ENCODE measurements at regions not wholly inside any gene's neighbourhood (a gene's known extent, or its start where the extent isn't known, plus 50 kb on each side); places are given as distances from the start of the nearest gene placed in this dataset.

DNA sequence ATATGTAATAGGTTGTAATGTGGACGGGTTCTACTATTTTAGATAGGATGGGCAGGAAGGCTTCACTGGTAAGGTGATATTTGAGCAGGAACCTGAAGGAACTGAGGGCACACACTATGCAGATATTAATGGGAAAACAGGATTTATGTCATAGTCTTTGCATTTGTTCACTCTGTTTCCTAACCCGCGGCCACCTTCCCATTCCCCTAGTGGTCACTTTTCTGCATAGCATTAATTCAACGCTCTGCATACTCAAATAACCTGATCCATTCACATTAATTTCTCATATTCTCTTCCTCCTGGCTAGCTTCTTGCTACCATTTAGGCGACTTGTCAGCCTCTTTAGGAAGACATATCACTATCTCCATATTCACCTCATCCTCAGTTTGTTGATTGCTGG lies 61.5 kb downstream of the GSPT2 start:
- intact Hi-C loops (cut with DNase I, micrococcal nuclease) = loop anchor here in 1 of 2 experiments (5.0 to 10.0 kb wide), 2 partner anchors 162 to 460 kb away; no protein-coding TSS in a partner anchor
- Mint-ChIP-seq H3K4me3 (no peak overlapping the region), H3K27ac (no peak overlapping the region), H3K27me3 (no peaks in the 10 kb centered on the region), H3K36me3 (ENCODE audit: low read depth) (peaks cover 18% of the 10 kb centered on the region), H3K4me1 (ENCODE audit: low read depth) (peaks cover 32% of the 10 kb centered on the region), H3K9me3 (no peaks in the 10 kb centered on the region)
- H3K9me3 ChIP-seq (ENCODE audit: control insufficient read depth in 1 of 2, insufficient read depth in 1 of 2, low read length in 2 of 2) = no peaks in the 10 kb centered on the region
- H3K27ac ChIP-seq (ENCODE audit: low read depth in 1 of 2, low read length in 2 of 2) = no peak overlapping the region
- CTCF ChIA-PET = no interaction called here
- ATAC-seq (ENCODE audit: poor library complexity) = no peak
- no peak overlapping the region for H3K4me3 ChIP-seq (ENCODE audit: low read length)
- peak in 1 of 14 experiments; percentile 1 for DNase-seq
- TF ChIP-seq, protein P1, sequence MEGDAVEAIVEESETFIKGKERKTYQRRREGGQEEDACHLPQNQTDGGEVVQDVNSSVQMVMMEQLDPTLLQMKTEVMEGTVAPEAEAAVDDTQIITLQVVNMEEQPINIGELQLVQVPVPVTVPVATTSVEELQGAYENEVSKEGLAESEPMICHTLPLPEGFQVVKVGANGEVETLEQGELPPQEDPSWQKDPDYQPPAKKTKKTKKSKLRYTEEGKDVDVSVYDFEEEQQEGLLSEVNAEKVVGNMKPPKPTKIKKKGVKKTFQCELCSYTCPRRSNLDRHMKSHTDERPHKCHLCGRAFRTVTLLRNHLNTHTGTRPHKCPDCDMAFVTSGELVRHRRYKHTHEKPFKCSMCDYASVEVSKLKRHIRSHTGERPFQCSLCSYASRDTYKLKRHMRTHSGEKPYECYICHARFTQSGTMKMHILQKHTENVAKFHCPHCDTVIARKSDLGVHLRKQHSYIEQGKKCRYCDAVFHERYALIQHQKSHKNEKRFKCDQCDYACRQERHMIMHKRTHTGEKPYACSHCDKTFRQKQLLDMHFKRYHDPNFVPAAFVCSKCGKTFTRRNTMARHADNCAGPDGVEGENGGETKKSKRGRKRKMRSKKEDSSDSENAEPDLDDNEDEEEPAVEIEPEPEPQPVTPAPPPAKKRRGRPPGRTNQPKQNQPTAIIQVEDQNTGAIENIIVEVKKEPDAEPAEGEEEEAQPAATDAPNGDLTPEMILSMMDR (IDR thresholded peaks at IDR 0.05) = no peak
- H3K36me3 ChIP-seq (ENCODE audit: insufficient read depth, low read length) = peaks cover 5% of the 10 kb centered on the region
- H3K4me1 ChIP-seq (ENCODE audit: insufficient read depth, low read length) = peaks cover 2% of the 10 kb centered on the region
- H3K27me3 ChIP-seq (ENCODE audit: control insufficient read depth in 1 of 2, insufficient read depth in 2 of 2, low read length in 2 of 2) = no peaks in the 10 kb centered on the region
- POLR2A ChIA-PET = no interaction called here

DNA sequence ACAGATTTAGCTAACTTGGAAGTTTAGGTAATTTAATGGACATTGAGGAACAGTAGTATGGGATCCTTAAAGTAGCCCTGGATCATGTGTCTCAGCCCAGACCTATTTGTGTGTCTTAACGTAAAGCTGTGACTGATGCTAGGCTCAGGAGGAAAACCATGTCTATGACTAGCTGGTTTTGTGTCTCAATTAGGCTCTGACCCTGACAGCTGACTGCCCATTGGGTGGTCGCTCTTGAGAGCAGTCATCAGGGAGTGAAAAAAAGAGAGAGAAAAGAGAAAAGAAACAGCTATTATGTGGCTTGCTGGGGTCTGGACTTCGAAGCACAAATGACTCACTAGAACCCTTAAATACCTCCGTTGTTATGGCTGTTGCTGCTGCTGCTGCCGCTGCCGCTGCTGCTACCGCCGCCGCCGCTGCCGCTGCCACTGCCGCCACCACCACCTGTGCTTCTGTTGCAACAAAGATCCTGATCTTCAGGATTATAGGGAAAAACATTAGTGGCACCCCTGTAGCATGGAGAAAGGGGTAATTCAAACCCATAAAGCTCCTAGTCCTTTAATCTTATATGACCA lies 70.7 kb downstream of the GSPT2 start:
- no peaks in the 10 kb centered on the region for H3K27me3 Mint-ChIP-seq
- CTCF ChIA-PET = no interaction called here
- Histone ChIP-seq H3K4me3 (ENCODE audit: low read length) (no peak overlapping the region), H3K27ac (ENCODE audit: low read depth in 1 of 2, low read length in 2 of 2) (no peak overlapping the region), H3K27me3 (ENCODE audit: control insufficient read depth in 1 of 2, insufficient read depth in 2 of 2, low read length in 2 of 2) (no peaks in the 10 kb centered on the region), H3K4me1 (ENCODE audit: insufficient read depth, low read length) (no peaks in the 10 kb centered on the region), H3K9me3 (ENCODE audit: control insufficient read depth in 1 of 2, insufficient read depth in 1 of 2, low read length in 2 of 2) (no peaks in the 10 kb centered on the region), H3K36me3 (ENCODE audit: insufficient read depth, low read length) (peaks cover 4% of the 10 kb centered on the region)
- no peak overlapping the region for H3K27ac Mint-ChIP-seq
- no peak overlapping the region for H3K4me3 Mint-ChIP-seq
- ATAC-seq (ENCODE audit: poor library complexity) = no peak
- intact Hi-C loops (cut with DNase I, micrococcal nuclease) = no loop called here
- POLR2A ChIA-PET = no interaction called here
- no peaks in the 10 kb centered on the region for H3K9me3 Mint-ChIP-seq
- TF ChIP-seq, protein P1 (IDR thresholded peaks at IDR 0.05) = no peak
- no peak for DNase-seq
- peaks cover 43% of the 10 kb centered on the region for H3K4me1 Mint-ChIP-seq (ENCODE audit: low read depth)
- peaks cover 42% of the 10 kb centered on the region for H3K36me3 Mint-ChIP-seq (ENCODE audit: low read depth)

DNA sequence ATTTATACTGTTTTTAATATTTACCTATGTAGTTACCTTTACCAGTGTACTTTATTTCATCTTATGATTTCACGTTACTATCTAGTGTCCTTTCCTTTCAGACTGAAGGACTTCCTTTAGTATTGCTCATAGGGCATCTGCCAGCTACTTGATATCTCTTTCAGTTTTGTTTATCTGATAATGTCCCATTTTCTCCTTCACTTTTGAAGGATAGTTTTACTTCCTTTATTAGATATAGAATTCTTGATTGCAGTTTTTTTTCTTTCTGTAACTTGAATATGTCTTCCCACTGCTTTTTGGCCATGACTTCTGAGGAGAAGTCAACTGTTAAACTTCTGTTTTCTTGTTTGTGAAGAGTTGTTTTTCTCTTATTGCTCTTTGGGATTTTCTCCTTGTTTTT lies 69.4 kb upstream of the MAGED1 start:
- Mint-ChIP-seq H3K27me3 (no peaks in the 10 kb centered on the region), H3K36me3 (ENCODE audit: low read depth) (peaks cover 34% of the 10 kb centered on the region), H3K4me3 (no peak overlapping the region), H3K27ac (no peak overlapping the region), H3K9me3 (no peaks in the 10 kb centered on the region), H3K4me1 (ENCODE audit: low read depth) (peaks cover 78% of the 10 kb centered on the region)
- Histone ChIP-seq H3K27me3 (ENCODE audit: control insufficient read depth in 1 of 2, insufficient read depth in 2 of 2, low read length in 2 of 2) (no peaks in the 10 kb centered on the region), H3K4me1 (ENCODE audit: insufficient read depth, low read length) (no peaks in the 10 kb centered on the region), H3K27ac (ENCODE audit: low read depth in 1 of 2, low read length in 2 of 2) (no peak overlapping the region), H3K4me3 (ENCODE audit: low read length) (no peak overlapping the region), H3K36me3 (ENCODE audit: insufficient read depth, low read length) (no peaks in the 10 kb centered on the region), H3K9me3 (ENCODE audit: control insufficient read depth in 1 of 2, insufficient read depth in 1 of 2, low read length in 2 of 2) (no peaks in the 10 kb centered on the region)
- ChIA-PET POLR2A (interaction anchor here (0.7 kb wide), 1 partner anchor 470 kb away, joined by 3 read pairs; no protein-coding TSS in a partner anchor), CTCF (no interaction called here)
- intact Hi-C loops (cut with DNase I, micrococcal nuclease) = no loop called here
- DNase-seq (no peak), ATAC-seq (ENCODE audit: poor library complexity) (no peak)
- TF ChIP-seq, protein P1 (IDR thresholded peaks at IDR 0.05) = no peak
